ENCODE measurements at regions not wholly inside any gene's neighbourhood (a gene's known extent, or its start where the extent isn't known, plus 50 kb on each side); places are given as distances from the start of the nearest gene placed in this dataset.

DNA sequence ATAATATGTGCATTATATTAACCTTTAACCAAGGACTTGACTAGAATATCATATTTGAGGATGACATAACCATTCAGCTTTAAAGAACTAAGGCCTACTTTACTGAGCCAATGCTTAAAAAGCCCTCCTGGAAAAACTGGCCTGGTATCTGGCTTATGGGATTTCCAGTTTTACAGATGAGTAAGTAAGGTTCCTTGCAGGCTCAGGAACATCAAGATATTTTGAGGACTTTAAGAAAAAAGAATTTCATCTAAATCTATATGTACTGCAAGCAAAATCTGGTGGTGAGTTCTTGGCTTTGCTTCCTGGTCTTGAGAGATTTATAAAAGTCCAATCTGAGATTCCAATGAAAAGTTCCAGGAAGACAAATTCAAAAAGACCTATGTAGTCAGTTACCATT is 417.0 kb upstream of the NRXN1 start:
- TF ChIP-seq, protein P1, sequence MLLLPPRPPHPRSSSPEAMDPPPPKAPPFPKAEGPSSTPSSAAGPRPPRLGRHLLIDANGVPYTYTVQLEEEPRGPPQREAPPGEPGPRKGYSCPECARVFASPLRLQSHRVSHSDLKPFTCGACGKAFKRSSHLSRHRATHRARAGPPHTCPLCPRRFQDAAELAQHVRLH (tag by site-specific recombination; IDR thresholded peaks at IDR 0.05), result no peak
- TF ChIP-seq SALL2 (tag by site-specific recombination; IDR thresholded peaks at IDR 0.05; ENCODE audit: borderline replicate concordance) (no peak), ZNF302 (tag by site-specific recombination; IDR thresholded peaks at IDR 0.05; ENCODE audit: low read depth) (no peak), ZNF146 (tag by site-specific recombination; IDR thresholded peaks at IDR 0.05) (no peak), ZNF366 (tag by site-specific recombination; conservative IDR thresholded peaks at IDR 0.05) (no peak), ZNF274 (IDR thresholded peaks at IDR 0.05; ENCODE audit: low read length) (no peak), ZNF274 (tag by site-specific recombination; IDR thresholded peaks at IDR 0.05; ENCODE audit: borderline replicate concordance) (no peak), ZIC2 (tag by site-specific recombination; IDR thresholded peaks at IDR 0.05) (no peak), ZNF747 (tag by site-specific recombination; IDR thresholded peaks at IDR 0.05) (no peak)
- TF ChIP-seq, protein P2, sequence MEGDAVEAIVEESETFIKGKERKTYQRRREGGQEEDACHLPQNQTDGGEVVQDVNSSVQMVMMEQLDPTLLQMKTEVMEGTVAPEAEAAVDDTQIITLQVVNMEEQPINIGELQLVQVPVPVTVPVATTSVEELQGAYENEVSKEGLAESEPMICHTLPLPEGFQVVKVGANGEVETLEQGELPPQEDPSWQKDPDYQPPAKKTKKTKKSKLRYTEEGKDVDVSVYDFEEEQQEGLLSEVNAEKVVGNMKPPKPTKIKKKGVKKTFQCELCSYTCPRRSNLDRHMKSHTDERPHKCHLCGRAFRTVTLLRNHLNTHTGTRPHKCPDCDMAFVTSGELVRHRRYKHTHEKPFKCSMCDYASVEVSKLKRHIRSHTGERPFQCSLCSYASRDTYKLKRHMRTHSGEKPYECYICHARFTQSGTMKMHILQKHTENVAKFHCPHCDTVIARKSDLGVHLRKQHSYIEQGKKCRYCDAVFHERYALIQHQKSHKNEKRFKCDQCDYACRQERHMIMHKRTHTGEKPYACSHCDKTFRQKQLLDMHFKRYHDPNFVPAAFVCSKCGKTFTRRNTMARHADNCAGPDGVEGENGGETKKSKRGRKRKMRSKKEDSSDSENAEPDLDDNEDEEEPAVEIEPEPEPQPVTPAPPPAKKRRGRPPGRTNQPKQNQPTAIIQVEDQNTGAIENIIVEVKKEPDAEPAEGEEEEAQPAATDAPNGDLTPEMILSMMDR (tag by site-specific recombination; IDR thresholded peaks at IDR 0.05), result no peak
- TF ChIP-seq, protein P3, sequence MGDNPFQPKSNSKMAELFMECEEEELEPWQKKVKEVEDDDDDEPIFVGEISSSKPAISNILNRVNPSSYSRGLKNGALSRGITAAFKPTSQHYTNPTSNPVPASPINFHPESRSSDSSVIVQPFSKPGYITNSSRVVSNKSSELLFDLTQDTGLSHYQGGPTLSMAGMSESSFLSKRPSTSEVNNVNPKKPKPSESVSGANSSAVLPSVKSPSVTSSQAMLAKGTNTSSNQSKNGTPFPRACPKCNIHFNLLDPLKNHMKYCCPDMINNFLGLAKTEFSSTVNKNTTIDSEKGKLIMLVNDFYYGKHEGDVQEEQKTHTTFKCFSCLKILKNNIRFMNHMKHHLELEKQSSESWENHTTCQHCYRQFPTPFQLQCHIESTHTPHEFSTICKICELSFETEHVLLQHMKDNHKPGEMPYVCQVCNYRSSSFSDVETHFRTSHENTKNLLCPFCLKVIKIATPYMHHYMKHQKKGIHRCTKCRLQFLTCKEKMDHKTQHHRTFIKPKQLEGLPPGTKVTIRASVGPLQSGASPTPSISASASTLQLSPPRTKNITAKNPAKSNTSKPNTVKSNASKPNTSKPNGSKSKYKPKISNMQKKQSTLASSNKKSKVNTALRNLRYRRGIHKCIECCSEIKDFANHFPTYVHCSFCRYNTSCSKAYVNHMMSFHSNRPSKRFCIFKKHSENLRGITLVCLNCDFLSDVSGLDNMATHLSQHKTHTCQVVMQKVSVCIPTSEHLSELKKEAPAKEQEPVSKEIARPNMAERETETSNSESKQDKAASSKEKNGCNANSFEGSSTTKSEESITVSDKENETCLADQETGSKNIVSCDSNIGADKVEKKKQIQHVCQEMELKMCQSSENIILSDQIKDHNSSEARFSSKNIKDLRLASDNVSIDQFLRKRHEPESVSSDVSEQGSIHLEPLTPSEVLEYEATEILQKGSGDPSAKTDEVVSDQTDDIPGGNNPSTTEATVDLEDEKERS (tag by site-specific recombination; IDR thresholded peaks at IDR 0.05), result no peak
